ES-I3 (cell line): ENCODE measurements at regions not wholly inside any gene's neighbourhood (a gene's known extent, or its start where the extent isn't known, plus 50 kb on each side); places are given as distances from the start of the nearest gene placed in this dataset.
"Not testable (repeated sequence)": the region's sequence is repeated elsewhere in the genome, so short reads cannot be mapped to it uniquely, and the experiment has no call there.

Experiments
- H3K36me3 ChIP-seq: 2 replicates; pipeline ENCODE4 v1.6.1; 2013; ENCODE audit warnings: mild to moderate bottlenecking, low read length, control low read depth, moderate library complexity; ENCODE audit not compliant: insufficient read depth
- H3K4me1 ChIP-seq: 2 replicates; pipeline ENCODE4 v1.6.1; 2013; ENCODE audit warnings: mild to moderate bottlenecking, control low read depth, low read length; ENCODE audit not compliant: insufficient read depth
- H3K9ac ChIP-seq: 2 replicates; pipeline ENCODE4 v1.6.1; 2013; ENCODE audit warnings: low read depth, mild to moderate bottlenecking, low read length, moderate library complexity
- H3K9me3 ChIP-seq: 2 replicates; pipeline ENCODE4 v1.6.1; 2013; ENCODE audit warnings: mild to moderate bottlenecking, low read length, moderate library complexity; ENCODE audit not compliant: control insufficient read depth, insufficient read depth

DNA sequence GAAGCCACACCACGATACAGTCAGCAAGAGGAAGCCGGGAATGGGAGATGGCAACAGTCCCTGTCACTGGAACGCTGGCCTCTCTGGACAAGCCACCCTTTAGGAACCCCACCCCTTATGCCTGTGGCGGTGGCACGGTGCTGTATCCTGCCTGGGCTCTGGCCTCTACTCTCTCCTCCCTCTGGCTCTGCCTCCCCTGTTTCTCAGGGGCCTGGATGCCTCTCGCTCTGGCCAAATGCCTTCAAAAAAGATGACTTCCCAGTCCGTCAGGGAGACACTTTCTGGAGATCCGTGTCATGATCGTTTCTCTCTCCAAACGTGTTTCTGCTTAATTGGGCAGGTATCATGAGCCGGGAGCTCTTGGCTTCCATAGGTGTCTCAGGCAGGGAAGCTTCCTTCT lies 99.1 kb upstream of the FOXD4L5 start:
- not testable (repeated sequence) for H3K9me3 ChIP-seq, H3K36me3 ChIP-seq, H3K4me1 ChIP-seq, H3K9ac ChIP-seq

DNA sequence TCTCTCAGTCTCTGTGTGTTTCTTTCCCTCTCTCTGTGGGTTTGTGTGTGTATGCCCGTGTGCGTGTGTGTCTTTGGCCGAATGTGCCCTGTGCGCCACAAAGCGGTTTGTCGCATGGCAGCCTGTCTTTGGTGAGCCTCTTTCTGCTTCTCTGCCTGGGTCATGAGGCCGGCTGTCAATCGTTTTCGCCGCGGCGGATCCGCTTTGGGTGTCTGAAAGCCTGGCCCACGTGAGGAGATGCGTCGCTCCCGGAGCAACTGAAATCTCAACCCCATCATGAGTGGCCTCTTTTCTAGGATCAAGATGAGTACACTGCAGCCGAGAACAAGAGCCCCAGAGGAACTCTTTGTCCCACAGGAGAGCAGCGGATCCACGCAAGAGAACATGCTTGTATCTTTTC lies 98.6 kb upstream of the FOXD4L5 start:
- not testable (repeated sequence) for H3K4me1 ChIP-seq, H3K36me3 ChIP-seq, H3K9me3 ChIP-seq, H3K9ac ChIP-seq

DNA sequence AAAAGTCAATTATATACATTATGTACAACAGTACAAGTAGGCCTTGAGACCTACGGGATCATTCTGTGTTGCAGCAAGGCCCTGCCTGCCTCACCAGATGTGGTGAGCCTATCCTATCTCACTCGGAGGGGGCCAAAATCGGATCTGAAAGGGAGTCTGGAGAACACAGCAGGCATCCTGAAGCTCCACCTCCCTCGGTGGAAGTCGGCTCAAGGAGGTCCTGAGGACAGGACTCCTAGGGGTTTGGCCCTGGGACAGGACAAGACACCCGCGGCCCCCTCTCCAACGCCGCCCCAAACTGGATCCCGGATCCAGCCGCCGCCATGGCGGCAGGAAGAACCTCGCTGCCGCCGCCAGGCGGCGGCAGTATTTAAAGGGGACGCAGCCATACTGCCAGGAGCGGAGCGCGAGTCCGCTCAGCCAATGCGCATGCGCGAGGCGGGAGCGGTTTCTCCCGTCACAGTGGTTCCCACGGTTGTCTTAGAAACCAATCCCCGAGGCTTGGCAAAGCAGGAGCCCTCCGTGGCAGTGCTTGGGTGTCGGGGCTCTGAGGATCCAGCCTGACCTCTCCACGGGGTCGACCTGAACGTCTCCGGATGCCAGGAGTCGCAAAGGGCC lies 97.8 kb upstream of the FOXD4L5 start:
- not testable (repeated sequence) for H3K4me1 ChIP-seq, H3K9ac ChIP-seq, H3K9me3 ChIP-seq, H3K36me3 ChIP-seq
